GM06990 (cell line): ENCODE measurements at regions not wholly inside any gene's neighbourhood (a gene's known extent, or its start where the extent isn't known, plus 50 kb on each side); places are given as distances from the start of the nearest gene placed in this dataset.
"Not testable (repeated sequence)": the region's sequence is repeated elsewhere in the genome, so short reads cannot be mapped to it uniquely, and the experiment has no call there.

Source experiments
- DNase-seq: peaks from one replicate; pipeline ENCODE4 v3.0.0-alpha.2; 2011; ENCODE audit not compliant: insufficient read length; ENCODE audit errors: extremely low read depth
- H3K27me3 ChIP-seq: replicated peaks from 2 replicates; pipeline ENCODE4 v1.6.0; 2011; ENCODE audit warnings: low read length; ENCODE audit not compliant: control insufficient read depth, insufficient read depth
- H3K36me3 ChIP-seq: 2 replicates; pipeline ENCODE4 v1.5.1; 2011; ENCODE audit warnings: low read length; ENCODE audit not compliant: control insufficient read depth, insufficient read depth
- H3K4me3 ChIP-seq: replicated peaks from 2 replicates; pipeline ENCODE4 v1.5.1; 2011; ENCODE audit warnings: low read depth, mild to moderate bottlenecking, control low read depth, low read length
- CTCF ChIP-seq: IDR thresholded peaks from 2 replicates; pipeline ENCODE4 v1.5.1; 2011; ENCODE audit warnings: low read length, control low read depth, mild to moderate bottlenecking, inconsistent platforms; ENCODE audit not compliant: insufficient read depth, poor library complexity, severe bottlenecking

- no peaks in the 10 kb centered on the region for H3K36me3 ChIP-seq
- H3K27me3 ChIP-seq: no peaks in the 10 kb centered on the region
- TF ChIP-seq CTCF: no peak
- no peak for DNase-seq
- H3K4me3 ChIP-seq: no peak overlapping the region
These were observed 247.0 kb downstream of the USP25 start for GRCh38 chr21:15976807-15977206.

GRCh38 chr21:15978215-15978738, 248.5 kb downstream of the USP25 start:
- H3K4me3 ChIP-seq: no peak overlapping the region
- no peak for TF ChIP-seq CTCF
- H3K27me3 ChIP-seq: no peaks in the 10 kb centered on the region
- no peak for DNase-seq
- no peaks in the 10 kb centered on the region for H3K36me3 ChIP-seq

DNA sequence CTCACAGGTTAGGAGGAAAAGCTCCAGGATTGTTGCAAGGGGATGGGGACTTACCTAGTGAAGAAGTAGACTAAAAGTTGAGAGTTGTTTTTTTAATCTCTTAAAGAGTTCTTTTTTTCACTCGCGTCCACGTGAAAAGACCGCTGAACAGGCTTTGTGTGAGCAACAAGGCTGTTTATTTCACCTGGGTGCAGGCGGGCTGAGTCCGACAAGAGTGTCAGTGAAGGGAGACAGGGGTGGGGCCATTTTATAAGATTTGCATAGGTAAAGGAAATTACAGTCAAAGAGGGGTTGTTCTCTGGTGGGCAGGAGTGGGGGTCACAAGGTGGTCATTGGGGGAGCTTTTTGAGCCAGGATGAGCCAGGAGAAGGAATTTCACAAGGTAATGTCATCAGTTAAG, 249.7 kb downstream of the USP25 start:
- not testable (repeated sequence) for DNase-seq, H3K27me3 ChIP-seq, H3K36me3 ChIP-seq, H3K4me3 ChIP-seq

GRCh38 chr21:15986277-15986676, 256.5 kb downstream of the USP25 start:
- no peak for TF ChIP-seq CTCF
- no peak for DNase-seq

GRCh38 chr21:15992171-15992570, 262.4 kb downstream of the USP25 start:
- no peak for TF ChIP-seq CTCF
- no peak for DNase-seq
- Histone ChIP-seq H3K36me3 (no peaks in the 10 kb centered on the region), H3K4me3 (no peak overlapping the region), H3K27me3 (no peaks in the 10 kb centered on the region)

More at GRCh38 chr21:15986277-15986676, 256.5 kb downstream of the USP25 start:
- Histone ChIP-seq H3K36me3 (no peaks in the 10 kb centered on the region), H3K4me3 (no peak overlapping the region), H3K27me3 (no peaks in the 10 kb centered on the region)

GRCh38 chr21:15993951-15994350, 264.2 kb downstream of the USP25 start:
- no peak for TF ChIP-seq CTCF
- H3K4me3 ChIP-seq: no peak overlapping the region
- no peaks in the 10 kb centered on the region for H3K27me3 ChIP-seq
- no peaks in the 10 kb centered on the region for H3K36me3 ChIP-seq
- no peak for DNase-seq
